NCI-H1930 (cell line): ENCODE measurements at regions not wholly inside any gene's neighbourhood (a gene's known extent, or its start where the extent isn't known, plus 50 kb on each side); places are given as distances from the start of the nearest gene placed in this dataset.

Source experiments
- DNase-seq, 2 experiments: peaks; one replicate each; lab custom pipeline; 2025; lab: John Stamatoyannopoulos, UW

GRCh38 chr5:135234666-135235401 lies 164.2 kb downstream of the MACROH2A1 start:
- DNase-seq: no peak

GRCh38 chr5:135234242-135234641 lies 164.8 kb downstream of the MACROH2A1 start:
- DNase-seq: no peak

- DNase-seq: no peak
These were observed 165.6 kb downstream of the MACROH2A1 start for GRCh38 chr5:135233477-135233876.

GRCh38 chr5:135232958-135233357 lies 166.1 kb downstream of the MACROH2A1 start:
- no peak for DNase-seq

GRCh38 chr5:135231289-135231688 lies 167.7 kb downstream of the MACROH2A1 start:
- no peak for DNase-seq

GRCh38 chr5:135230251-135230925 lies 168.6 kb downstream of the MACROH2A1 start:
- DNase-seq: no peak

GRCh38 chr5:135229679-135230132 lies 169.3 kb downstream of the MACROH2A1 start:
- DNase-seq: no peak

- no peak for DNase-seq
These were observed 169.9 kb downstream of the MACROH2A1 start for GRCh38 chr5:135229122-135229521.

GRCh38 chr5:135228222-135228621 lies 170.8 kb downstream of the MACROH2A1 start:
- DNase-seq: no peak

- no peak for DNase-seq
These were observed 171.7 kb downstream of the MACROH2A1 start for GRCh38 chr5:135227064-135228022.

- DNase-seq: no peak
These were observed 173.0 kb downstream of the MACROH2A1 start for GRCh38 chr5:135225856-135226560.

- DNase-seq: no peak
These were observed 175.0 kb downstream of the MACROH2A1 start for GRCh38 chr5:135223891-135224625.

- DNase-seq: no peak
These were observed 175.6 kb downstream of the MACROH2A1 start for GRCh38 chr5:135223404-135223803.

GRCh38 chr5:135222771-135223170 lies 176.3 kb downstream of the MACROH2A1 start:
- DNase-seq: no peak

- DNase-seq: no peak
These were observed 176.8 kb downstream of the MACROH2A1 start for GRCh38 chr5:135222171-135222681.

- no peak for DNase-seq
These were observed 177.3 kb downstream of the MACROH2A1 start for GRCh38 chr5:135221696-135222095.

- no peak for DNase-seq
These were observed 177.9 kb downstream of the MACROH2A1 start for GRCh38 chr5:135221187-135221473.

- no peak for DNase-seq
These were observed 178.4 kb downstream of the MACROH2A1 start for GRCh38 chr5:135220394-135221186.

GRCh38 chr5:135219868-135220267 lies 179.2 kb downstream of the MACROH2A1 start:
- no peak for DNase-seq
